ENCODE measurements at regions not wholly inside any gene's neighbourhood (a gene's known extent, or its start where the extent isn't known, plus 50 kb on each side); places are given as distances from the start of the nearest gene placed in this dataset.

DNA sequence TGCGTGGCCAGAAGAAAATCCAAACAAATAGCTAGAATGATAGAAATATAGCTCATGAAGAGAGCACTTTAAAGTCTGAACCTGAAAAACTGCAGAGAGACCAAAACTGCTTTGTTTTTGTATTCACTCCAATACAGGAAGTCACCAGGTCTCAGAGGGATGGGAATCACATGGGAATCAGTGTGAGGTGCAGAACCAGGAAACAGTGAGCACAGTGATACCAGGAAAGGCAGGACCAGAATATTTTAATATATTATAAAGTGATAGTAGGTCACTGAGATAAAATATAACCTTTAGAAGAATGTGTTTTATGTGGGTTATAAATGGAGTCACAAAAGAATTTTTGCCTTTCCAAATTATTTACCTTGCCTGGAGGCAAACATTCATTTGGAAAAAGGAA lies 277.3 kb downstream of the CASP12 start:
- Histone ChIP-seq H3K4me1 (ENCODE audit: low read length) (no peaks in the 10 kb centered on the region), H3F3A (ENCODE audit: insufficient read depth, low read length) (no peaks in the 10 kb centered on the region), H3K9me3 (replicated peaks; ENCODE audit: insufficient read depth, low read length) (no peaks in the 10 kb centered on the region), H3K9me2 (replicated peaks; ENCODE audit: insufficient read depth, low read length) (no peaks in the 10 kb centered on the region), H3K4me3 (ENCODE audit: low read length) (no peak overlapping the region), H4K20me1 (ENCODE audit: insufficient read depth, low read length) (no peaks in the 10 kb centered on the region), H3K27ac (ENCODE audit: low read length) (no peak overlapping the region), H3K36me3 (replicated peaks; ENCODE audit: insufficient read depth, low read length) (no peaks in the 10 kb centered on the region), H3K9ac (ENCODE audit: low read length) (no peak overlapping the region), H3K27me3 (replicated peaks; ENCODE audit: insufficient read depth, low read length) (no peaks in the 10 kb centered on the region), H3K79me2 (ENCODE audit: low read length) (no peaks in the 10 kb centered on the region), H3K4me2 (ENCODE audit: low read depth, low read length) (no peak overlapping the region), H2AFZ (ENCODE audit: low read length) (no peak overlapping the region)
- TF ChIP-seq EZH2phosphoT487 (IDR thresholded peaks at IDR 0.05; ENCODE audit: low read length) (no peak), EZH2 (optimal IDR thresholded peaks at IDR 0.05; ENCODE audit: low read depth, low read length) (no peak)
- TF ChIP-seq, protein P1, sequence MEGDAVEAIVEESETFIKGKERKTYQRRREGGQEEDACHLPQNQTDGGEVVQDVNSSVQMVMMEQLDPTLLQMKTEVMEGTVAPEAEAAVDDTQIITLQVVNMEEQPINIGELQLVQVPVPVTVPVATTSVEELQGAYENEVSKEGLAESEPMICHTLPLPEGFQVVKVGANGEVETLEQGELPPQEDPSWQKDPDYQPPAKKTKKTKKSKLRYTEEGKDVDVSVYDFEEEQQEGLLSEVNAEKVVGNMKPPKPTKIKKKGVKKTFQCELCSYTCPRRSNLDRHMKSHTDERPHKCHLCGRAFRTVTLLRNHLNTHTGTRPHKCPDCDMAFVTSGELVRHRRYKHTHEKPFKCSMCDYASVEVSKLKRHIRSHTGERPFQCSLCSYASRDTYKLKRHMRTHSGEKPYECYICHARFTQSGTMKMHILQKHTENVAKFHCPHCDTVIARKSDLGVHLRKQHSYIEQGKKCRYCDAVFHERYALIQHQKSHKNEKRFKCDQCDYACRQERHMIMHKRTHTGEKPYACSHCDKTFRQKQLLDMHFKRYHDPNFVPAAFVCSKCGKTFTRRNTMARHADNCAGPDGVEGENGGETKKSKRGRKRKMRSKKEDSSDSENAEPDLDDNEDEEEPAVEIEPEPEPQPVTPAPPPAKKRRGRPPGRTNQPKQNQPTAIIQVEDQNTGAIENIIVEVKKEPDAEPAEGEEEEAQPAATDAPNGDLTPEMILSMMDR (IDR thresholded peaks at IDR 0.05; ENCODE audit: low read length) = no peak
- DNase-seq = no peak

DNA sequence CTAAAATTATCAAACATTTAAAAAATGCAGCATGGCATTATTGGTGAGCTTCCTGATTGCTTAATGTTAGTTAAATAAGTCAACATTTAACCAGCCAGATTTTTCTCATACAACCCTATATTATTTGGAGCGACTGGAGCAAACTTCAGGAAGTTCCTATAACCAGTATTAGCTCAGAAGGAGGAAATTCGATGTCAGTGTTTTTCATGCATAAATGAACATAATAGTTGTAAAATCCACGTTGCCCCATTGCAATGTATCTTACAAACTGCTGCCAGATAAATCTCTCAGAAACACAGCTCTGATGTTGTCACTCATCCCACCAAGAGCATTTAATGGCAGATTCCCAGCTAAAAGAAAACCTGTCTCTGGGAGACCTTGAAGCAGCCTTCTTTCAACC lies 278.5 kb downstream of the CASP12 start:
- H3K9ac ChIP-seq (ENCODE audit: low read length) = no peak overlapping the region
- H3K4me3 ChIP-seq (ENCODE audit: low read length) = no peak overlapping the region
- no peaks in the 10 kb centered on the region for H3K36me3 ChIP-seq (replicated peaks; ENCODE audit: insufficient read depth, low read length)
- H3F3A ChIP-seq (ENCODE audit: insufficient read depth, low read length) = no peaks in the 10 kb centered on the region
- no peaks in the 10 kb centered on the region for H3K9me2 ChIP-seq (replicated peaks; ENCODE audit: insufficient read depth, low read length)
- no peaks in the 10 kb centered on the region for H3K79me2 ChIP-seq (ENCODE audit: low read length)
- no peaks in the 10 kb centered on the region for H4K20me1 ChIP-seq (ENCODE audit: insufficient read depth, low read length)
- H3K9me3 ChIP-seq (replicated peaks; ENCODE audit: insufficient read depth, low read length) = no peaks in the 10 kb centered on the region
- no peak overlapping the region for H2AFZ ChIP-seq (ENCODE audit: low read length)
- H3K4me2 ChIP-seq (ENCODE audit: low read depth, low read length) = no peak overlapping the region
- H3K27me3 ChIP-seq (replicated peaks; ENCODE audit: insufficient read depth, low read length) = no peaks in the 10 kb centered on the region
- TF ChIP-seq, protein P1 (IDR thresholded peaks at IDR 0.05; ENCODE audit: low read length) = no peak
- TF ChIP-seq EZH2 (optimal IDR thresholded peaks at IDR 0.05; ENCODE audit: low read depth, low read length) (no peak), EZH2phosphoT487 (IDR thresholded peaks at IDR 0.05; ENCODE audit: low read length) (no peak)
- H3K27ac ChIP-seq (ENCODE audit: low read length) = no peak overlapping the region
- H3K4me1 ChIP-seq (ENCODE audit: low read length) = no peaks in the 10 kb centered on the region
- no peak for DNase-seq

DNA sequence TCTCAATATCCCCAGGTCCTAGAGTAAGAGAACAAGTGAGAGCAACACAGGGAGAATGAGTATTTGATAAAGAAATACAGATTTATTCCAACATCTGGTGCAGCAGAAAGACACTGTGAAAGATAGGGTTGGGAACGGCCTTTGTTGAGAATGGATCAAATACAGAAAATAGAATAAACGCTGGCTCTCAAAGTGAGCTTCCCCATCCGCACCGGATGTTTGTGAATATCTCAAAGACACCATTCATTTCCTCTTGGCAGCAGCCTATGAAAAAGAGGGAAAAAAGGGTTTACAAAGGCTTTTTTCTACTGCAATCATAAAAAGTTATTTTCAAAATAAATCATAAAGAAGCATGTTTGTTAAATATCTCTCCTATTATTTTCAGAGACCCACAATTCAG lies 279.3 kb downstream of the CASP12 start:
- H4K20me1 ChIP-seq (ENCODE audit: insufficient read depth, low read length) = no peaks in the 10 kb centered on the region
- H3K4me1 ChIP-seq (ENCODE audit: low read length) = peaks cover 4% of the 10 kb centered on the region; the same call in 1 of the 2 replicates
- no peaks in the 10 kb centered on the region for H3K27me3 ChIP-seq (replicated peaks; ENCODE audit: insufficient read depth, low read length)
- H3K36me3 ChIP-seq (replicated peaks; ENCODE audit: insufficient read depth, low read length) = no peaks in the 10 kb centered on the region
- TF ChIP-seq, protein P1 (IDR thresholded peaks at IDR 0.05; ENCODE audit: low read length) = no peak
- TF ChIP-seq EZH2phosphoT487 (IDR thresholded peaks at IDR 0.05; ENCODE audit: low read length) = no peak
- no peak for TF ChIP-seq EZH2 (optimal IDR thresholded peaks at IDR 0.05; ENCODE audit: low read depth, low read length)
- no peak for DNase-seq
- H3K27ac ChIP-seq (ENCODE audit: low read length) = no peak overlapping the region
- no peak overlapping the region for H2AFZ ChIP-seq (ENCODE audit: low read length)
- no peaks in the 10 kb centered on the region for H3K9me3 ChIP-seq (replicated peaks; ENCODE audit: insufficient read depth, low read length)
- no peak overlapping the region for H3K9ac ChIP-seq (ENCODE audit: low read length)
- H3K9me2 ChIP-seq (replicated peaks; ENCODE audit: insufficient read depth, low read length) = no peaks in the 10 kb centered on the region
- H3K4me2 ChIP-seq (ENCODE audit: low read depth, low read length) = no peak overlapping the region
- no peaks in the 10 kb centered on the region for H3K79me2 ChIP-seq (ENCODE audit: low read length)
- H3F3A ChIP-seq (ENCODE audit: insufficient read depth, low read length) = no peaks in the 10 kb centered on the region
- no peak overlapping the region for H3K4me3 ChIP-seq (ENCODE audit: low read length)
